Astrocyte of the spinal cord (primary cell): ENCODE measurements at regions not wholly inside any gene's neighbourhood (a gene's known extent, or its start where the extent isn't known, plus 50 kb on each side); places are given as distances from the start of the nearest gene placed in this dataset.
"Not testable (repeated sequence)": the region's sequence is repeated elsewhere in the genome, so short reads cannot be mapped to it uniquely, and the experiment has no call there.

ENCODE experiments used
- DNase-seq: peaks from one replicate; pipeline ENCODE4 v3.0.0; 2011; ENCODE audit warnings: low read depth, low spot score
- H3K4me3 ChIP-seq: 2 replicates; pipeline ENCODE4 v1.5.1; 2011; ENCODE audit warnings: low read depth, mild to moderate bottlenecking, low read length, moderate library complexity
- CTCF ChIP-seq: IDR thresholded peaks from 2 replicates; pipeline ENCODE4 v1.5.1; 2012; ENCODE audit warnings: low read depth, mild to moderate bottlenecking, low read length, inconsistent platforms
- in situ Hi-C: cut with HindIII; loops from 2 replicates; pipeline ENCODE4 v1.10.0; 2017; ENCODE audit warnings: low sequenced_read_pairs

- no peak overlapping the region for H3K4me3 ChIP-seq
- in situ Hi-C loops: no loop called here
- no peak for TF ChIP-seq CTCF
- DNase-seq: no peak
These were observed 138.5 kb upstream of the SLC35G4 start for GRCh38 chr18:11470941-11471340.

- TF ChIP-seq CTCF: no peak
- no peak overlapping the region for H3K4me3 ChIP-seq
- no peak for DNase-seq
- in situ Hi-C loops: no loop called here
These were observed 140.8 kb upstream of the SLC35G4 start for GRCh38 chr18:11468617-11469016.

GRCh38 chr18:11468120-11468519, 141.3 kb upstream of the SLC35G4 start:
- no peak for DNase-seq
- TF ChIP-seq CTCF: no peak
- no peak overlapping the region for H3K4me3 ChIP-seq
- in situ Hi-C loops: no loop called here

- DNase-seq: no peak
- in situ Hi-C loops: no loop called here
- TF ChIP-seq CTCF: no peak
- H3K4me3 ChIP-seq: no peak overlapping the region
These were observed 141.8 kb upstream of the SLC35G4 start for GRCh38 chr18:11467611-11468010.

- TF ChIP-seq CTCF: no peak
- H3K4me3 ChIP-seq: no peak overlapping the region
- no peak for DNase-seq
- in situ Hi-C loops: no loop called here
These were observed 145.3 kb upstream of the SLC35G4 start for GRCh38 chr18:11464129-11464528.

GRCh38 chr18:11458447-11458846, 150.9 kb upstream of the SLC35G4 start:
- in situ Hi-C loops: no loop called here
- H3K4me3 ChIP-seq: no peak overlapping the region
- no peak for TF ChIP-seq CTCF
- DNase-seq: no peak

- DNase-seq, H3K4me3 ChIP-seq, in situ Hi-C loops: not testable (repeated sequence)
These were observed 151.5 kb upstream of the SLC35G4 start for GRCh38 chr18:11457853-11458252.
